GM10248 (cell line): ENCODE measurements at regions not wholly inside any gene's neighbourhood (a gene's known extent, or its start where the extent isn't known, plus 50 kb on each side); places are given as distances from the start of the nearest gene placed in this dataset.

Experiments used
- CTCF ChIA-PET: fragments of 300-600 bp; sonication (Branson Sonifier 250); formaldehyde crosslinking; extraction: SDS; loops from one replicate; lab custom pipeline; 2021; ENCODE audit warnings: antibody characterized with exemption; lab: Yijun Ruan, JAX
- POLR2A ChIA-PET: fragments of 350-650 bp; sonication (Branson Sonifier 250); formaldehyde crosslinking; extraction: SDS; loops from one replicate; lab custom pipeline; 2020; ENCODE audit warnings: antibody characterized with exemption; lab: Yijun Ruan, JAX
- DNase-seq: peaks from one replicate; pipeline ENCODE4 v3.0.0; 2012; ENCODE audit errors: extremely low spot score
- CTCF ChIP-seq: IDR thresholded peaks from 2 replicates; pipeline ENCODE4 v1.5.1; 2012; ENCODE audit warnings: mild to moderate bottlenecking, low read depth; ENCODE audit errors: extremely low read depth, missing control alignments, control extremely low read depth

GRCh38 chr1:38787041-38787440 lies 72.5 kb downstream of the RRAGC start:
- ChIA-PET CTCF (no interaction called here), POLR2A (no interaction called here)
- TF ChIP-seq CTCF, result no peak
- no peak for DNase-seq

DNA sequence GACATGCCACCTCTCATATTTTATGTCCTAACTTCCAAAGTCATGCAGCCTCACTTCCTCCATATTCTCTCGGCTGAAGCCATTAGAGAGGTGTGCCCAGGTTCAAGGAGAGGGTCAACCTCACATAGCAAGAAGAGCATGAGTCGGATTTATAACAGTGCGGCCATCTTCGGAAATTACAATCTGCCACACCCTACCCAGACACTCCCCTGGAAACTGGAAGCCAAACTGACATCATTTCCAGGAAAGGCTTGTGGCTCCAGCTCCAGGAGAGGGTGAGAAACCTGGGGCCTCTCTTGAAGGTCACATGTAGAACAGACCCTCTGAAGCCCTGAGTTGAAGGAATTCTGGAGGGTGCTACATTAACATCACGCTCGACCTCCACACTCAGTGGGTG lies 73.5 kb downstream of the RRAGC start:
- TF ChIP-seq CTCF, result no peak
- POLR2A ChIA-PET, result no interaction called here
- no peak for DNase-seq
- CTCF ChIA-PET, result no interaction called here

DNA sequence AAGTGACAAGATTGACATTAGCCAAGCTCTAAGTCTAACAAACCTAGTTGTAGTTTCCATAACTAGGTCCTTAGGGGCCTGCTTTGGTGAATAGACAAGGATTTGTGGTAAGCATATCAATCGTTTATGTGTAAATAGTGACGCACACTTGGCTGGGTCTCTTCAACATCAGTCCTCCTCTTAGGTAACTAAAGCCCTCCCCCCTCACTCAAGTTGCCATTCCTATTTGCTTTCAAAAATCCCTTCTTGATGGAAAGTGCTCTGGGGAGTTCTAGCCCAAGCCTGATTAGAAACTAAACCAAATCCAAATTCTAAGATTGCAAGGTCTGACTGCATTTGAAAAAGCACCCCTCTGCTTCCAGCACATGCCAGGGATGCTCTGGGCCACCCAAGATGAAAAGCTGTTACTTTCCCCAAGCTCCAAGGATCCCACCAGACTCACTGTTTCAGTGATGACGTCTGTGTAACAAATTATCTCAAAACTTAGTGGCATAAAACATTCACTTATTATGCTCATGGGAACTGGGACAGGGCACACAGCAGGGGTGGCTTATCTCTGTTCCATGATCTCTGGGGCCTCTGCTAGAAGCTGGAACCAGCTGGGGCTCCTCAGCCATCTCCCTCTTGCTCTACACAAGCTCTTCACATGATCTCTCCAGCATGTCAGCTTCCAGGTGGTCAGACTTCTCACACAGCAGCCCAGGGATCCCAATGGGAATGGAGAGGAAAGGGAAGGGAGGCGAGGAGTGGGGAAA lies 74.1 kb downstream of the RRAGC start:
- DNase-seq, result no peak
- no peak for TF ChIP-seq CTCF
- ChIA-PET CTCF (no interaction called here), POLR2A (no interaction called here)

DNA sequence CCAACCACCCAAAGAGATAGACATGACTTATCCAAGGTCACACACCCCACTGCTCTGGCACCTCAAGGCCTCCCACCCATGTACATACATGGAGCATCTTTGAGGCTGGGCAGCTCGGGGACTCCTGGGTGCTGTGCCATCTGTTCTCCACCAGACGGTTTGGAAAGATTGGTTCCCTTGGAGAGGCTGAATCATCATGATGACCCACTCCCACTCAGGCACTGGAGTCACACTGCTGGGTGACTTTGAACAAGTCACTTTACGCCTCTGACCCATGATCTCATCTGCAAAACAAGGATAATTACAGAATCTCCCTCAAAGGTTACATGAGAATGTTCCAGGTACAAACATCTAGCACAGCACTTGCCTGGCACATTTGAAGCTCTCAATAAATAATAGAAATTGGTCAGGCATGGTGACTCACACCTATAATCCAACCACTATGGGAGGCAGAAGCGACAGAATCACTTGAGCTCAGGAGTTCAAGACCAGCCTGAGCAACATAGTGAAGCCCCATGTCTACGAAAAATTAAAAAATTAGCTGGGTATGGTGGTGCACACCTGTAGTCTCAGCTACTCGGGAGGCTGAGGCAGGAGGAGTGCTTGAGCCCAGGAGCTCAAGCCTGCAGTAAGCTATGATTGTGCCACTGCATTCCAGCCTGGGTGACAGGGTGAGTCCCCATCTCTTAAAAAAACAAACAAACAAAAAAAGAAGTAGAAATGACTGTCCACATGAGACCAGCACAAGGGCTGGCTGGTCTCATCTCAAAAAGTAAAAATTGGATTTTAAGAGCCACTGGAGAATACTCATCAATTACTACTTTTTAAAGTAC lies 74.9 kb downstream of the RRAGC start:
- CTCF ChIA-PET, result no interaction called here
- no peak for DNase-seq
- POLR2A ChIA-PET, result no interaction called here
- TF ChIP-seq CTCF, result no peak

- peak; percentile 43 for DNase-seq
- TF ChIP-seq CTCF, result no peak
- CTCF ChIA-PET, result no interaction called here
- POLR2A ChIA-PET, result no interaction called here
Measured at GRCh38 chr1:38783640-38784229, 75.8 kb downstream of the RRAGC start.

- DNase-seq, result no peak
- ChIA-PET POLR2A (no interaction called here), CTCF (no interaction called here)
- no peak for TF ChIP-seq CTCF
Measured at GRCh38 chr1:38781872-38782617, 77.5 kb downstream of the RRAGC start.
